CD14-positive monocyte (primary cell): ENCODE measurements at regions not wholly inside any gene's neighbourhood (a gene's known extent, or its start where the extent isn't known, plus 50 kb on each side); places are given as distances from the start of the nearest gene placed in this dataset.
A peak's percentile ranks its signal among the peaks of the same experiment; 100 is the strongest.

Experiments used
- DNase-seq, 3 donors: peaks; one replicate each; pipeline ENCODE4 v3.0.0-alpha.2; 2011 to 2022
- H2AFZ ChIP-seq: 2 replicates; pipeline ENCODE4 v1.6.0; 2012; ENCODE audit warnings: mild to moderate bottlenecking, low read depth, low read length, inconsistent platforms; ENCODE audit not compliant: insufficient read depth, poor library complexity, severe bottlenecking
- H3K27ac ChIP-seq, 2 donors: 1 replicate in 1 of 2; 2 replicates in 1 of 2; pipeline ENCODE4 v1.5.1; 2012 to 2013; ENCODE audit warnings: low read length in 2 of 2, control low read depth in 1 of 2, inconsistent platforms in 1 of 2, low read depth in 1 of 2, mild to moderate bottlenecking in 1 of 2
- H3K27me3 ChIP-seq, 2 donors: one replicate each; pipeline versions ENCODE4 v1.6.0 to v1.6.1; 2011 to 2013; ENCODE audit warnings: low read length in 2 of 2; ENCODE audit not compliant: control insufficient read depth in 2 of 2, insufficient read depth in 2 of 2
- H3K36me3 ChIP-seq, 2 donors: replicated peaks in 1 of 2; 1 replicate in 1 of 2; 2 replicates in 1 of 2; pipeline versions ENCODE4 v1.5.1 to v1.6.1; 2012 to 2013; ENCODE audit warnings: low read length in 2 of 2, control low read depth in 1 of 2, inconsistent platforms in 1 of 2, mild to moderate bottlenecking in 1 of 2; ENCODE audit not compliant: insufficient read depth in 2 of 2, control insufficient read depth in 1 of 2
- H3K4me1 ChIP-seq, 2 donors: 1 replicate in 1 of 2; 2 replicates in 1 of 2; pipeline versions ENCODE4 v1.5.1 to v1.6.1; 2012 to 2013; ENCODE audit warnings: low read length in 2 of 2, control low read depth in 1 of 2, inconsistent platforms in 1 of 2, mild to moderate bottlenecking in 1 of 2, moderate library complexity in 1 of 2; ENCODE audit not compliant: insufficient read depth in 2 of 2, control insufficient read depth in 1 of 2
- H3K4me2 ChIP-seq: replicated peaks from 2 replicates; pipeline ENCODE3; 2012; ENCODE audit warnings: low read length, moderate library complexity, mild to moderate bottlenecking; ENCODE audit not compliant: poor library complexity, severe bottlenecking; ENCODE audit errors: extremely low read depth
- H3K4me3 ChIP-seq, 3 experiments: fragments of 200-600 bp in 1 of 3; sonication (generic) in 1 of 3; replicated peaks in 1 of 3; 1 replicate in 2 of 3; 2 replicates in 1 of 3; pipeline ENCODE4 v1.5.1; 2011 to 2013; ENCODE audit warnings: low read length in 3 of 3, mild to moderate bottlenecking in 3 of 3, control low read depth in 2 of 3, low read depth in 2 of 3, inconsistent platforms in 1 of 3, moderate library complexity in 1 of 3
- H3K79me2 ChIP-seq: 2 replicates; pipeline ENCODE4 v1.6.0; 2012; ENCODE audit warnings: mild to moderate bottlenecking, control low read depth, inconsistent platforms, low read length, moderate library complexity; ENCODE audit not compliant: insufficient read depth
- H3K9ac ChIP-seq: 2 replicates; pipeline ENCODE4 v1.6.0; 2017; ENCODE audit warnings: low read length, mild to moderate bottlenecking; ENCODE audit not compliant: insufficient read depth, poor library complexity, severe bottlenecking
- H3K9me3 ChIP-seq, 2 donors: replicated peaks in 1 of 2; 1 replicate in 1 of 2; 2 replicates in 1 of 2; pipeline versions ENCODE4 v1.5.1 to v1.6.1; 2012 to 2013; ENCODE audit warnings: low read length in 2 of 2, control low read depth in 1 of 2; ENCODE audit not compliant: control insufficient read depth in 1 of 2, insufficient read depth in 1 of 2
- H4K20me1 ChIP-seq: 2 replicates; pipeline ENCODE4 v1.6.0; 2012; ENCODE audit warnings: mild to moderate bottlenecking, low read length, control low read depth, moderate library complexity; ENCODE audit not compliant: insufficient read depth
- H3K27ac Mint-ChIP-seq, 7 donors: one replicate each; pipeline ENCODE4 v1.8.0; 2020; ENCODE audit warnings: mild to moderate bottlenecking in 7 of 7, mixed read lengths in 7 of 7, moderate library complexity in 6 of 7, inconsistent platforms in 2 of 7
- H3K27me3 Mint-ChIP-seq, 3 donors: one replicate each; pipeline ENCODE4 v1.8.0; 2021 to 2022; ENCODE audit warnings: low read depth in 3 of 3, mild to moderate bottlenecking in 3 of 3, mixed read lengths in 3 of 3, moderate library complexity in 3 of 3, inconsistent platforms in 1 of 3
- H3K36me3 Mint-ChIP-seq, 2 donors: one replicate each; pipeline ENCODE4 v1.8.0; 2020; ENCODE audit warnings: mixed read lengths in 2 of 2, inconsistent platforms in 1 of 2, mild to moderate bottlenecking in 1 of 2
- H3K4me1 Mint-ChIP-seq: one replicate; pipeline ENCODE4 v1.8.0; 2020; ENCODE audit warnings: mild to moderate bottlenecking, mixed read lengths
- H3K4me3 Mint-ChIP-seq, 2 donors: one replicate each; pipeline ENCODE4 v1.8.0; 2020; ENCODE audit warnings: mild to moderate bottlenecking in 2 of 2, mixed read lengths in 2 of 2, moderate library complexity in 1 of 2
- H3K9me3 Mint-ChIP-seq, 7 donors: one replicate each; pipeline ENCODE4 v1.8.0; 2020 to 2022; ENCODE audit warnings: mixed read lengths in 7 of 7, mild to moderate bottlenecking in 6 of 7, moderate library complexity in 6 of 7, inconsistent platforms in 2 of 7
- WGBS: methylation state at CpG from one replicate; pipeline ENCODE4 v1.1.5; 2013; ENCODE audit warnings: missing lambda C conversion rate; ENCODE audit not compliant: insufficient coverage; 5-methylcytosine and 5-hydroxymethylcytosine counted together
- intact Hi-C, 2 donors: fragments of 100-400 bp; cut with micrococcal nuclease; formaldehyde crosslinking; loops; one replicate each; pipeline versions ENCODE4 v1.15.0 to v1.15.1; 2023
- TF ChIP-seq, protein P1 (sequence below): fragments of 200-600 bp; IDR thresholded peaks from one replicate; pipeline ENCODE4 v1.8.0; 2022; ENCODE audit warnings: antibody characterized with exemption, mild to moderate bottlenecking

DNA sequence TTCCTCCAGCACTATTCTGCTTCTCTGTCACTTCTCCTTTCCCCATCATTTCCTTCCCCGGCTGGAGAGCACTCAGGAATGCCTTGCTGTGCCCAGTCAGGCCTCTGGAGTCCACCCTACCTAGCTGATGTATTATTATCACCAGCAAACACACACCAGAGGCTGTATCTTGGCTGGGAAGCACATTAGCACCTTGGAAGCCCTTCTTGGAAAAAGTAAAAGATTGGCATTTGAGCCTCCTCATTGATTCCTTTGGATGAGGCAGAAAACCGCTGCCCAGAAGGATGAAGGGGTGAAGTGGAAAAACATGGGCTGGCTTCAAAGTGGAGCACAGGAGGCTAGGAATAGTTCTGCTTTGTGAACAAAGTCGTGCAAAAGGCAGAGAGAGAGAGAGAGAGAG, 244.3 kb downstream of the RPLP1 start:
- H4K20me1 ChIP-seq: no peaks in the 10 kb centered on the region
- Mint-ChIP-seq H3K27me3 (peaks cover 0 to 2% (median 0%) of the 10 kb centered on the region in 3 donors), H3K9me3 (peaks cover 0 to 5% (median 0%) of the 10 kb centered on the region in 7 donors), H3K27ac (peak overlapping the region in 3 of 7 donors; percentile 11 to 73 (median 43)), H3K4me3 (peak overlapping the region in 1 of 2 donors; percentile 34), H3K36me3 (peaks cover 4 to 6% of the 10 kb centered on the region in 2 donors), H3K4me1 (peaks cover 41% of the 10 kb centered on the region)
- H3K27ac ChIP-seq: peak overlapping the region in 1 of 2 donors; percentile 25
- no peaks in the 10 kb centered on the region for H3K36me3 ChIP-seq
- no peaks in the 10 kb centered on the region for H3K79me2 ChIP-seq
- H3K27me3 ChIP-seq: no peaks in the 10 kb centered on the region
- 55% methylated on average over 3 of the region's 3 CpGs for WGBS
- no peak overlapping the region for H3K4me2 ChIP-seq
- no peak overlapping the region for H3K9ac ChIP-seq
- intact Hi-C loops: no loop called here
- H3K9me3 ChIP-seq: no peaks in the 10 kb centered on the region
- H3K4me3 ChIP-seq: no peak overlapping the region
- no peak for DNase-seq
- peaks cover 44 to 45% of the 10 kb centered on the region in 2 donors for H3K4me1 ChIP-seq
- TF ChIP-seq, protein P1, sequence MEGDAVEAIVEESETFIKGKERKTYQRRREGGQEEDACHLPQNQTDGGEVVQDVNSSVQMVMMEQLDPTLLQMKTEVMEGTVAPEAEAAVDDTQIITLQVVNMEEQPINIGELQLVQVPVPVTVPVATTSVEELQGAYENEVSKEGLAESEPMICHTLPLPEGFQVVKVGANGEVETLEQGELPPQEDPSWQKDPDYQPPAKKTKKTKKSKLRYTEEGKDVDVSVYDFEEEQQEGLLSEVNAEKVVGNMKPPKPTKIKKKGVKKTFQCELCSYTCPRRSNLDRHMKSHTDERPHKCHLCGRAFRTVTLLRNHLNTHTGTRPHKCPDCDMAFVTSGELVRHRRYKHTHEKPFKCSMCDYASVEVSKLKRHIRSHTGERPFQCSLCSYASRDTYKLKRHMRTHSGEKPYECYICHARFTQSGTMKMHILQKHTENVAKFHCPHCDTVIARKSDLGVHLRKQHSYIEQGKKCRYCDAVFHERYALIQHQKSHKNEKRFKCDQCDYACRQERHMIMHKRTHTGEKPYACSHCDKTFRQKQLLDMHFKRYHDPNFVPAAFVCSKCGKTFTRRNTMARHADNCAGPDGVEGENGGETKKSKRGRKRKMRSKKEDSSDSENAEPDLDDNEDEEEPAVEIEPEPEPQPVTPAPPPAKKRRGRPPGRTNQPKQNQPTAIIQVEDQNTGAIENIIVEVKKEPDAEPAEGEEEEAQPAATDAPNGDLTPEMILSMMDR: no peak
- no peak overlapping the region for H2AFZ ChIP-seq

DNA sequence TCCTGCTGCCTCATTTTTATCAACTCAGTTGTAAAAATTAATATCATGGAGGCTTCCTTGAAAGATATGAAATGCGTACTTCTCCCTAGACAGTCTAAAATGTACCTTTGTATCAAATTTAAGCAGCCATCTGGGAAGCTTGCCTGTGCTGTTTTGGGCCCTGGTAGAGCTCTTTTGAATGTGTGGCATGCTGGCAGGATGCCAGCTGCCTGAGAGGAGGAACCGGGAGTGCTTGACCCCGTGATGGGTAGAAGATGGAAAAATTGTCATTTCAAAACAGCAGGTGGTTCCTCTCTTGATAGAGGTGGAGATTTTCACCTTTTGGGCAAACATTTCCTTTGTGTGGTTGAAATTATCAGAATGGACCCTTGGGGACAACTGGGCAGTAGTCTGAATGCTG, 245.3 kb downstream of the RPLP1 start:
- no peaks in the 10 kb centered on the region for H4K20me1 ChIP-seq
- no peak overlapping the region for H3K4me3 ChIP-seq
- WGBS: 0% methylated on average over 2 of the region's 3 CpGs
- peak; percentile 56 to 76 (median 63) for DNase-seq
- Mint-ChIP-seq H3K4me1 (peaks cover 31% of the 10 kb centered on the region), H3K27ac (peak overlapping the region in 6 of 7 donors; percentile 47 to 82 (median 56)), H3K36me3 (peaks cover 4 to 5% of the 10 kb centered on the region in 2 donors), H3K27me3 (peaks cover 0 to 2% (median 2%) of the 10 kb centered on the region in 3 donors), H3K9me3 (peaks cover 0 to 5% (median 0%) of the 10 kb centered on the region in 7 donors), H3K4me3 (no peak overlapping the region)
- peaks cover 34 to 36% of the 10 kb centered on the region in 2 donors for H3K4me1 ChIP-seq
- H3K4me2 ChIP-seq: peak overlapping the region; percentile 25
- TF ChIP-seq, protein P1: no peak
- H3K36me3 ChIP-seq: no peaks in the 10 kb centered on the region
- no peak overlapping the region for H3K9ac ChIP-seq
- no peaks in the 10 kb centered on the region for H3K27me3 ChIP-seq
- intact Hi-C loops: no loop called here
- H3K79me2 ChIP-seq: no peaks in the 10 kb centered on the region
- no peaks in the 10 kb centered on the region for H3K9me3 ChIP-seq
- no peak overlapping the region for H3K27ac ChIP-seq
- peak overlapping the region; percentile 11 for H2AFZ ChIP-seq
